ENCODE measurements at regions not wholly inside any gene's neighbourhood (a gene's known extent, or its start where the extent isn't known, plus 50 kb on each side); places are given as distances from the start of the nearest gene placed in this dataset.

DNA sequence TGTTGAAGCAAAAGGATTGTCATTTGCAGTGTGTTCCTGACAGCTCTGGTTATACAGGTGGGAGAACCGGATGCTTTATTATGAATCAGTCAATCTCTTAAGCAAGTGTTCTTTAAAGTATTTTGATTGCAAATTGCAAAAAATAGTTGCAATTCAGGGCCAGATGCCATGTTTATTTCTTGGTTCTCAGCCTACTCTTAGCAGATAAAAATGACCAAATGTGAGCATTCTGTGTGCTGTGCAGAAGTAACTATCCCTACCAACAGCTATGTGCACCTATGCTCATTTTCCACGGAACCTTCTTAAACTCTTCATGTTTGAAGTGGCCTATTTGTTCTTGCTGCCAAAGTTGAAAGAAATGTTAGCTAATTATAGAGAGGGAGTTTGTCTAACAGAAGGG, 262.3 kb upstream of the RASGRP1 start (continued):
- TF ChIP-seq ZBTB46 (CRISPR knock-in tag; IDR thresholded peaks at IDR 0.05; ENCODE audit: borderline replicate concordance) (no peak), CREB1 (IDR thresholded peaks at IDR 0.05) (no peak), CREB1 (CRISPR knock-in tag; IDR thresholded peaks at IDR 0.05) (no peak)

DNA sequence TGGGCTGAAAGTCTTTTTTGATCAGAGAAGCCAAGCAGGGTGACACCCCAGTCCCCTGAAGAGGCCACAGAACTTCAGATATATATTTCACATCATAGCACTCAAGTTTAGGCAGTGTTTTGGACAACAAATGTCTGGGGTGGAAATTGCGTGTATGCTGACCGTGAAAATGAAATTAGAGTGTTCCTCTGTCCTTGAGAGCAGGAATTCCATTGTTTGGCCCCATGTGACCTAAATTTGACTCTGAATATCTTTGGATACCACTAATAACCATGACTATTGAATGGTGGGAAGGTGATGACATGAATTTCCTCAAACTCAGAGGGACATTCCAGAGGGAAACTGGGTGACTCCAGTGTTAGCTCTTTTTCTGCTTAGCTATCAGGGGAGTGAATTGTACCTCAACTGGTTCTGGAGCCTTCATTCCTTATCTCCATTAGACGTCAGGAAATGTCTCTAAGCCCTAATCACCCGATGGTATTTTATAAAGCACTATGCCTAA, 263.5 kb upstream of the RASGRP1 start:
- Histone ChIP-seq H3K27me3 (ENCODE audit: control insufficient read depth in 1 of 2, insufficient read depth in 2 of 2, low read length in 2 of 2) (no peaks in the 10 kb centered on the region), H3K9me3 (ENCODE audit: low read length) (no peaks in the 10 kb centered on the region), H2AFZ (ENCODE audit: low read length) (no peak overlapping the region), H3K4me2 (ENCODE audit: low read depth, low read length) (no peak overlapping the region), H3K4me1 (ENCODE audit: insufficient read depth, low read length) (no peaks in the 10 kb centered on the region), H3K4me3 (replicated peaks in 1 of 3; ENCODE audit: insufficient read depth in 1 of 3, low read depth in 2 of 3, low read length in 3 of 3) (no peak overlapping the region), H3K79me2 (ENCODE audit: insufficient read depth, low read length) (no peaks in the 10 kb centered on the region), H3K36me3 (replicated peaks in 1 of 2; ENCODE audit: control insufficient read depth in 1 of 2, insufficient read depth in 2 of 2, low read length in 2 of 2) (no peaks in the 10 kb centered on the region), H4K20me1 (ENCODE audit: insufficient read depth, low read length) (no peaks in the 10 kb centered on the region), H3K9ac (ENCODE audit: insufficient read depth, low read depth, low read length) (no peak overlapping the region), H3K27ac (ENCODE audit: extremely low read length, insufficient read depth, low read length) (no peak overlapping the region)
- intact Hi-C loops (cut with micrococcal nuclease; ENCODE audit: unreplicated experiment) (no loop called here), in situ Hi-C loops (cut with HindIII; ENCODE audit: extremely low pct_ligation_motif_present, low pct_unique_long_range_greater_than_20kb) (no loop called here)
- no peak for ATAC-seq
- CTCF ChIA-PET (ENCODE audit: low intra/inter-chr PET ratio, low total read pairs): no interaction called here
- BruUV-seq (replicated peaks): no TSS peak
- no peak for FAIRE-seq
- no peak for DNase-seq (ENCODE audit: low spot score)
- WGBS (ENCODE audit: low lambda C conversion rate): 0% methylated on average over 4 of the region's 4 CpGs
- POLR2A ChIA-PET: no interaction called here
- TF ChIP-seq ZNF546 (CRISPR knock-in tag; conservative IDR thresholded peaks at IDR 0.05): no peak
- TF ChIP-seq, protein P1, sequence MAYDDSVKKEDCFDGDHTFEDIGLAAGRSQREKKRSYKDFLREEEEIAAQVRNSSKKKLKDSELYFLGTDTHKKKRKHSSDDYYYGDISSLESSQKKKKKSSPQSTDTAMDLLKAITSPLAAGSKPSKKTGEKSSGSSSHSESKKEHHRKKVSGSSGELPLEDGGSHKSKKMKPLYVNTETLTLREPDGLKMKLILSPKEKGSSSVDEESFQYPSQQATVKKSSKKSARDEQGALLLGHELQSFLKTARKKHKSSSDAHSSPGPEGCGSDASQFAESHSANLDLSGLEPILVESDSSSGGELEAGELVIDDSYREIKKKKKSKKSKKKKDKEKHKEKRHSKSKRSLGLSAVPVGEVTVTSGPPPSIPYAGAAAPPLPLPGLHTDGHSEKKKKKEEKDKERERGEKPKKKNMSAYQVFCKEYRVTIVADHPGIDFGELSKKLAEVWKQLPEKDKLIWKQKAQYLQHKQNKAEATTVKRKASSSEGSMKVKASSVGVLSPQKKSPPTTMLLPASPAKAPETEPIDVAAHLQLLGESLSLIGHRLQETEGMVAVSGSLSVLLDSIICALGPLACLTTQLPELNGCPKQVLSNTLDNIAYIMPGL (CRISPR knock-in tag; IDR thresholded peaks at IDR 0.05; ENCODE audit: borderline replicate concordance in 1 of 2, low read depth in 1 of 2): no peak
- no peak for TF ChIP-seq HMGA1 (CRISPR knock-in tag; conservative IDR thresholded peaks at IDR 0.05)
- TF ChIP-seq ZNF549 (CRISPR knock-in tag; IDR thresholded peaks at IDR 0.05): no peak
- TF ChIP-seq JUND (CRISPR knock-in tag; IDR thresholded peaks at IDR 0.05): no peak
- TF ChIP-seq HNRNPLL (IDR thresholded peaks at IDR 0.05; ENCODE audit: low read depth, low read length, poor library complexity, severe bottlenecking): no peak
- no peak for TF ChIP-seq NFIB (CRISPR knock-in tag; IDR thresholded peaks at IDR 0.05; ENCODE audit: borderline replicate concordance)
- TF ChIP-seq EZH2 (conservative IDR thresholded peaks at IDR 0.05; ENCODE audit: low read depth, low read length): no peak
- TF ChIP-seq, protein P2, sequence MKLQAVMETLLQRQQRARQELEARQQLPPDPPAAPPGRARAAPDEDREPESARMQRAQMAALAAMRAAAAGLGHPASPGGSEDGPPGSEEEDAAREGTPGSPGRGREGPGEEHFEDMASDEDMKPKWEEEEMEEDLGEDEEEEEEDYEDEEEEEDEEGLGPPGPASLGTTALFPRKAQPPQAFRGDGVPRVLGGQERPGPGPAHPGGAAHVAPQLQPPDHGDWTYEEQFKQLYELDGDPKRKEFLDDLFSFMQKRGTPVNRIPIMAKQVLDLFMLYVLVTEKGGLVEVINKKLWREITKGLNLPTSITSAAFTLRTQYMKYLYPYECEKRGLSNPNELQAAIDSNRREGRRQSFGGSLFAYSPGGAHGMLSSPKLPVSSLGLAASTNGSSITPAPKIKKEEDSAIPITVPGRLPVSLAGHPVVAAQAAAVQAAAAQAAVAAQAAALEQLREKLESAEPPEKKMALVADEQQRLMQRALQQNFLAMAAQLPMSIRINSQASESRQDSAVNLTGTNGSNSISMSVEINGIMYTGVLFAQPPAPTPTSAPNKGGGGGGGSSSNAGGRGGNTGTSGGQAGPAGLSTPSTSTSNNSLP (IDR thresholded peaks at IDR 0.05; ENCODE audit: low read depth, low read length): no peak
- TF ChIP-seq SMAD9 (CRISPR knock-in tag; IDR thresholded peaks at IDR 0.05): no peak
- TF ChIP-seq AKAP8 (CRISPR knock-in tag; IDR thresholded peaks at IDR 0.05): no peak
- TF ChIP-seq E2F1 (CRISPR knock-in tag; IDR thresholded peaks at IDR 0.05): no peak
- no peak for TF ChIP-seq KMT2A (CRISPR knock-in tag; IDR thresholded peaks at IDR 0.05)
